Gastrocnemius medialis (tissue), 4 donors: ENCODE measurements at regions not wholly inside any gene's neighbourhood (a gene's known extent, or its start where the extent isn't known, plus 50 kb on each side); places are given as distances from the start of the nearest gene placed in this dataset.

Experiments
- POLR2A ChIP-seq, 2 donors: fragments of 450-650 bp; IDR thresholded peaks; one replicate each; pipeline ENCODE4 v1.6.1; 2017; ENCODE audit warnings: antibody characterized with exemption in 2 of 2, mild to moderate bottlenecking in 2 of 2, moderate library complexity in 2 of 2
- TF ChIP-seq, protein P1 (sequence below), 5 experiments: fragments of 450-650 bp in 3 of 5; fragments of 200-600 bp in 2 of 5; sonication (generic) in 2 of 5; IDR thresholded peaks in 4 of 5; conservative IDR thresholded peaks in 1 of 5; 1 replicate in 4 of 5; 2 replicates in 1 of 5; pipeline ENCODE4 v1.5.1; 2016 to 2019; ENCODE audit warnings: antibody characterized with exemption in 5 of 5, mild to moderate bottlenecking in 3 of 5, moderate library complexity in 3 of 5

DNA sequence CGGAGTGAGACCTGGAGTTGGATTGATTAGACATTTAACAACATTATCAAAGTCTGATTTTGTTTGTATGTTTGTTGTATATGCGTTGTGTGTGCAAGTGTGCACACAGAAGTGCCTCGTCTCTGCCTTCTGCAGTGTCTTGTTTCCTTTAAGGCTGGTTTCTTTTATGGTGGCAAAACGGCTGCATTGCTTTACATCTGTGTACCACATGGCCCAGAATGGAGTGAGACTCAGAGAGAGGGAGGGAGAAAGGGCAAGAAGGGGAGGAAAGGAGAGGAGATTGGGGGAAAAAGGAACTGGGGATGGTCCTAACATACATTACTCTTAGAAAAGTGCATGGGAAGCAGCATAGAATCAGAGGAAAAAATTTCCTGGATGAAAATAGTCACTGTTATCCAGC is 99.7 kb upstream of the WLS start:
- TF ChIP-seq, protein P1, sequence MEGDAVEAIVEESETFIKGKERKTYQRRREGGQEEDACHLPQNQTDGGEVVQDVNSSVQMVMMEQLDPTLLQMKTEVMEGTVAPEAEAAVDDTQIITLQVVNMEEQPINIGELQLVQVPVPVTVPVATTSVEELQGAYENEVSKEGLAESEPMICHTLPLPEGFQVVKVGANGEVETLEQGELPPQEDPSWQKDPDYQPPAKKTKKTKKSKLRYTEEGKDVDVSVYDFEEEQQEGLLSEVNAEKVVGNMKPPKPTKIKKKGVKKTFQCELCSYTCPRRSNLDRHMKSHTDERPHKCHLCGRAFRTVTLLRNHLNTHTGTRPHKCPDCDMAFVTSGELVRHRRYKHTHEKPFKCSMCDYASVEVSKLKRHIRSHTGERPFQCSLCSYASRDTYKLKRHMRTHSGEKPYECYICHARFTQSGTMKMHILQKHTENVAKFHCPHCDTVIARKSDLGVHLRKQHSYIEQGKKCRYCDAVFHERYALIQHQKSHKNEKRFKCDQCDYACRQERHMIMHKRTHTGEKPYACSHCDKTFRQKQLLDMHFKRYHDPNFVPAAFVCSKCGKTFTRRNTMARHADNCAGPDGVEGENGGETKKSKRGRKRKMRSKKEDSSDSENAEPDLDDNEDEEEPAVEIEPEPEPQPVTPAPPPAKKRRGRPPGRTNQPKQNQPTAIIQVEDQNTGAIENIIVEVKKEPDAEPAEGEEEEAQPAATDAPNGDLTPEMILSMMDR (IDR thresholded peaks at IDR 0.05 in 4 of 5, conservative IDR thresholded peaks at IDR 0.05 in 1 of 5) = no peak
- no peak for TF ChIP-seq POLR2A (IDR thresholded peaks at IDR 0.05)
